ACHN (cell line): ENCODE measurements at regions not wholly inside any gene's neighbourhood (a gene's known extent, or its start where the extent isn't known, plus 50 kb on each side); places are given as distances from the start of the nearest gene placed in this dataset.
A peak's percentile ranks its signal among the peaks of the same experiment; 100 is the strongest.
"Not testable (repeated sequence)": the region's sequence is repeated elsewhere in the genome, so short reads cannot be mapped to it uniquely, and the experiment has no call there.

Source experiments
- DNase-seq: peaks from one replicate; pipeline ENCODE4 v3.0.0-alpha.2; 2015
- in situ Hi-C: cut with HindIII; loops from 2 replicates; pipeline ENCODE4 v1.10.0; 2017; ENCODE audit warnings: low sequenced_read_pairs, low pct_ligation_motif_present, low pct_unique_long_range_greater_than_20kb

GRCh38 chr1:148365151-148365550 is 118.0 kb downstream of the PPIAL4G start:
- in situ Hi-C loops, DNase-seq: not testable (repeated sequence)

GRCh38 chr1:148363979-148364378 is 119.1 kb downstream of the PPIAL4G start:
- DNase-seq, in situ Hi-C loops: not testable (repeated sequence)

- in situ Hi-C loops: no loop called here
- no peak for DNase-seq
Observed at GRCh38 chr1:148363439-148363810, 119.7 kb downstream of the PPIAL4G start.

GRCh38 chr1:148362626-148363438 is 120.3 kb downstream of the PPIAL4G start:
- peak; percentile 42 for DNase-seq
- in situ Hi-C loops: no loop called here

GRCh38 chr1:148362216-148362611 is 120.9 kb downstream of the PPIAL4G start:
- DNase-seq: no peak
- in situ Hi-C loops: no loop called here

GRCh38 chr1:148361427-148362215 is 121.5 kb downstream of the PPIAL4G start:
- DNase-seq, in situ Hi-C loops: not testable (repeated sequence)

- no peak for DNase-seq
- in situ Hi-C loops: no loop called here
Observed at GRCh38 chr1:148357037-148357436, 126.1 kb downstream of the PPIAL4G start.

- in situ Hi-C loops: no loop called here
- DNase-seq: no peak
Observed at GRCh38 chr1:148355976-148356375, 127.1 kb downstream of the PPIAL4G start.

GRCh38 chr1:148354913-148355308 is 128.2 kb downstream of the PPIAL4G start:
- no peak for DNase-seq
- in situ Hi-C loops: no loop called here

GRCh38 chr1:148354284-148354912 is 128.7 kb downstream of the PPIAL4G start:
- in situ Hi-C loops: no loop called here
- DNase-seq: no peak

GRCh38 chr1:148353461-148354283 is 129.4 kb downstream of the PPIAL4G start:
- DNase-seq: no peak
- in situ Hi-C loops: no loop called here

- in situ Hi-C loops: no loop called here
Observed at GRCh38 chr1:148352470-148353053, 130.5 kb downstream of the PPIAL4G start.

GRCh38 chr1:148347781-148348180 is 135.3 kb downstream of the PPIAL4G start:
- in situ Hi-C loops: no loop called here
- no peak for DNase-seq

More at GRCh38 chr1:148352470-148353053, 130.5 kb downstream of the PPIAL4G start:
- no peak for DNase-seq

- peak; percentile 48 for DNase-seq
- in situ Hi-C loops: not testable (repeated sequence)
Observed at GRCh38 chr1:148345659-148346151, 137.4 kb downstream of the PPIAL4G start.

GRCh38 chr1:148344651-148345050 is 138.5 kb downstream of the PPIAL4G start:
- DNase-seq, in situ Hi-C loops: not testable (repeated sequence)

GRCh38 chr1:148341729-148342128 is 141.4 kb downstream of the PPIAL4G start:
- in situ Hi-C loops, DNase-seq: not testable (repeated sequence)

GRCh38 chr1:148336121-148336918 is 146.8 kb downstream of the PPIAL4G start:
- DNase-seq, in situ Hi-C loops: not testable (repeated sequence)
